Osteocyte (in vitro differentiated cells): ENCODE measurements at regions not wholly inside any gene's neighbourhood (a gene's known extent, or its start where the extent isn't known, plus 50 kb on each side); places are given as distances from the start of the nearest gene placed in this dataset.
"Not testable (repeated sequence)": the region's sequence is repeated elsewhere in the genome, so short reads cannot be mapped to it uniquely, and the experiment has no call there.

Source experiments
- DNase-seq: peaks from one replicate; pipeline ENCODE4 v3.0.0; 2021; ENCODE audit warnings: mixed read lengths; ENCODE audit not compliant: unreplicated experiment; ENCODE audit errors: extremely low spot score
- H3K27ac Mint-ChIP-seq: one replicate; pipeline ENCODE4 v1.8.0; 2021; ENCODE audit warnings: mild to moderate bottlenecking, mixed read lengths; ENCODE audit not compliant: unreplicated experiment
- H3K27me3 Mint-ChIP-seq: one replicate; pipeline ENCODE4 v1.8.0; 2021; ENCODE audit warnings: mixed read lengths; ENCODE audit not compliant: unreplicated experiment
- H3K36me3 Mint-ChIP-seq: one replicate; pipeline ENCODE4 v1.8.0; 2021; ENCODE audit warnings: mixed read lengths; ENCODE audit not compliant: unreplicated experiment
- H3K4me1 Mint-ChIP-seq: one replicate; pipeline ENCODE4 v1.8.0; 2021; ENCODE audit warnings: mixed read lengths; ENCODE audit not compliant: unreplicated experiment
- H3K4me3 Mint-ChIP-seq: one replicate; pipeline ENCODE4 v1.8.0; 2021; ENCODE audit warnings: mild to moderate bottlenecking, moderate library complexity, mixed read lengths; ENCODE audit not compliant: unreplicated experiment
- H3K9me3 Mint-ChIP-seq: one replicate; pipeline ENCODE4 v1.8.0; 2021; ENCODE audit warnings: mixed read lengths; ENCODE audit not compliant: unreplicated experiment
- CTCF ChIP-seq: fragments of 200-600 bp; sonication (generic); IDR thresholded peaks from 2 replicates; pipeline ENCODE4 v1.5.0; 2021; ENCODE audit warnings: antibody characterized with exemption, mild to moderate bottlenecking, moderate library complexity

- H3K36me3 Mint-ChIP-seq, result no peaks in the 10 kb centered on the region
- no peak overlapping the region for H3K4me3 Mint-ChIP-seq
- TF ChIP-seq CTCF, result no peak
- no peaks in the 10 kb centered on the region for H3K4me1 Mint-ChIP-seq
- H3K9me3 Mint-ChIP-seq, result no peaks in the 10 kb centered on the region
- peaks cover 32% of the 10 kb centered on the region for H3K27me3 Mint-ChIP-seq
- DNase-seq, result no peak
- H3K27ac Mint-ChIP-seq, result no peak overlapping the region
Measured at GRCh38 chr6:167690931-167691330, 135.8 kb upstream of the AFDN start.

- no peak for TF ChIP-seq CTCF
- Mint-ChIP-seq H3K36me3 (no peaks in the 10 kb centered on the region), H3K27ac (no peak overlapping the region), H3K4me1 (no peaks in the 10 kb centered on the region), H3K4me3 (no peak overlapping the region), H3K27me3 (peaks cover 32% of the 10 kb centered on the region), H3K9me3 (no peaks in the 10 kb centered on the region)
- no peak for DNase-seq
Measured at GRCh38 chr6:167691533-167692312, 135.0 kb upstream of the AFDN start.

DNA sequence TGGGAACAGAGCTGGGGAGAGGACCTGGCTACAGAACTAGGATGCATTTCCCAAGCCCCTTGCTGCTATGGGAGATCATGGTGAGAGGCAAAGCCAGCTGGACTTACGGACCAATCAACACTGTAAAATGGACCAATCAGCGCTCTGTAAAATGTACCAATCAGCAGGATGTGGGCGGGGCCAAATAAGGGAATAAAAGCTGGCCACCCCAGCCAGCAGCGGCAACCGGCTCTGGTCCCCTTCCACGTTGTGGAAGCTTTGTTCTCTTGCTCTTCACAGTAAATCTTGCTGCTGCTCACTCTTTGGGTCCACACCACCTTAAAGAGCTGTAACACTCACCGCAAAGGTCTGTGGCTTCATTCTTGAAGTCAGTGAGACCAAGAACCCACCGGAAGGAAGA is 133.2 kb upstream of the AFDN start:
- not testable (repeated sequence) for H3K36me3 Mint-ChIP-seq

DNA sequence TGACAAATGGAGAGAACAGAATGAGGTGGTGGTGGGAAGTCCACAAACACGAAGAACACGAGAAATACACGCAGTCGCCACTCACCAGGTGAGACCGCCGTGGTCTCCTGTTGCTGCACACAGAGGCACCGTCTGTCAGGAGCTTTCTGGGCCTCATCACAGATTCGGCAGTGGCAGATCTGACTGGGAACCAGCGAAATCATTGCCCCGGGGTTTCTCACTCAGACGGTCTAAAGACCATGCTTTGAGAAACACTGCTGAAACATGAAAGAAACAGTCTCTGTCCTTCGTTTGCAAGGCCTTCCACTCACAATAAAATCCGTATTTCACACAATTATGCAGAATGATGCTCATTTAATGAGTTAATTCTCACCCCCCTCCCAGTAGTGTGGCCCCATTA is 130.9 kb upstream of the AFDN start:
- TF ChIP-seq CTCF, result no peak
- Mint-ChIP-seq H3K4me1 (peaks cover 23% of the 10 kb centered on the region), H3K36me3 (no peaks in the 10 kb centered on the region), H3K27ac (no peak overlapping the region), H3K9me3 (no peaks in the 10 kb centered on the region), H3K27me3 (peaks cover 2% of the 10 kb centered on the region), H3K4me3 (no peak overlapping the region)
- DNase-seq, result no peak

More for the DNA sequence above, 133.2 kb upstream of the AFDN start:
- H3K27me3 Mint-ChIP-seq, result peaks cover 15% of the 10 kb centered on the region
- H3K9me3 Mint-ChIP-seq, H3K4me3 Mint-ChIP-seq, H3K27ac Mint-ChIP-seq, H3K4me1 Mint-ChIP-seq, DNase-seq: not testable (repeated sequence)

DNA sequence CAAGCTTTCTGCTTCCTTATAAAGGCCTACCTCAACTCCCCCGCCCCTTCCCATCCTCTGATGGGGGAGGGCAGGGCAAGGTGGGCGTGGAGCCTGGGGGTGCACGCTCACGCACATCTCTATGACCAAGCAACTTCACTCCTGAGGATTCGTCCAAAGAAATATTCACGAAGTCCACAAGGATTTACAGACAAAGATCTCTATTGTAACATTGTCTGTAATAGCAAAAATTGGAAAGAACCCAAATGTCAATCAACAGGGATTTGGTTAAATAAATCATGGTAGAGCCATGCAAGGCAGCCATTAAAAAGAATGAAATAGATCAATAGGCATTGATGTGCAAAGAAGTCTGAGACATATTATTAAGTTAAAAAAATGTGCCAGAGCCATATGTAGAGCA is 130.4 kb upstream of the AFDN start:
- H3K4me3 Mint-ChIP-seq, result no peak overlapping the region
- no peaks in the 10 kb centered on the region for H3K9me3 Mint-ChIP-seq
- no peak for TF ChIP-seq CTCF
- no peak overlapping the region for H3K27ac Mint-ChIP-seq
- H3K4me1 Mint-ChIP-seq, result peaks cover 23% of the 10 kb centered on the region
- H3K27me3 Mint-ChIP-seq, result no peaks in the 10 kb centered on the region
- no peak for DNase-seq
- no peaks in the 10 kb centered on the region for H3K36me3 Mint-ChIP-seq
